ENCODE measurements at regions not wholly inside any gene's neighbourhood (a gene's known extent, or its start where the extent isn't known, plus 50 kb on each side); places are given as distances from the start of the nearest gene placed in this dataset.
"Not testable (repeated sequence)": the region's sequence is repeated elsewhere in the genome, so short reads cannot be mapped to it uniquely, and the experiment has no call there.

- no peak for DNase-seq
Measured at GRCh38 chrX:35622601-35623000, 175.5 kb upstream of the MAGEB16 start.

GRCh38 chrX:35625714-35626113 lies 172.4 kb upstream of the MAGEB16 start:
- no peak for DNase-seq

GRCh38 chrX:35626124-35626523 lies 172.0 kb upstream of the MAGEB16 start:
- no peak for DNase-seq

GRCh38 chrX:35635971-35636370 lies 162.2 kb upstream of the MAGEB16 start:
- not testable (repeated sequence) for DNase-seq

GRCh38 chrX:35664833-35665232 lies 133.3 kb upstream of the MAGEB16 start:
- no peak for DNase-seq

- no peak for DNase-seq
Measured at GRCh38 chrX:35665311-35665710, 132.8 kb upstream of the MAGEB16 start.

- DNase-seq = no peak
Measured at GRCh38 chrX:35670889-35671288, 127.3 kb upstream of the MAGEB16 start.

GRCh38 chrX:35675151-35675550 lies 123.0 kb upstream of the MAGEB16 start:
- no peak for DNase-seq

GRCh38 chrX:35680940-35681346 lies 117.2 kb upstream of the MAGEB16 start:
- no peak for DNase-seq

- DNase-seq = no peak
Measured at GRCh38 chrX:35682476-35682875, 115.7 kb upstream of the MAGEB16 start.

- DNase-seq = peak; percentile 39
Measured at GRCh38 chrX:35696760-35697234, 101.3 kb upstream of the MAGEB16 start.

- DNase-seq = peak; percentile 21
Measured at GRCh38 chrX:35699642-35700041, 98.5 kb upstream of the MAGEB16 start.

GRCh38 chrX:35700121-35700520 lies 98.0 kb upstream of the MAGEB16 start:
- DNase-seq = no peak

- DNase-seq = no peak
Measured at GRCh38 chrX:35711281-35711680, 86.9 kb upstream of the MAGEB16 start.

- no peak for DNase-seq
Measured at GRCh38 chrX:35722128-35722527, 76.0 kb upstream of the MAGEB16 start.

- peak; percentile 19 for DNase-seq
Measured at GRCh38 chrX:35726176-35726575, 72.0 kb upstream of the MAGEB16 start.

- no peak for DNase-seq
Measured at GRCh38 chrX:35728481-35728880, 69.7 kb upstream of the MAGEB16 start.

- no peak for DNase-seq
Measured at GRCh38 chrX:35733879-35734278, 64.3 kb upstream of the MAGEB16 start.

- DNase-seq = no peak
Measured at GRCh38 chrX:35741142-35741541, 57.0 kb upstream of the MAGEB16 start.

GRCh38 chrX:35743331-35743730 lies 54.8 kb upstream of the MAGEB16 start:
- DNase-seq = no peak
